HG03442 (cell line): ENCODE measurements at regions not wholly inside any gene's neighbourhood (a gene's known extent, or its start where the extent isn't known, plus 50 kb on each side); places are given as distances from the start of the nearest gene placed in this dataset.
"Not testable (repeated sequence)": the region's sequence is repeated elsewhere in the genome, so short reads cannot be mapped to it uniquely, and the experiment has no call there.

Experiments used
- ATAC-seq: cut with Tn5 transposase; IDR thresholded peaks from one replicate; pipeline ENCODE4 v1.9.1; 2021; ENCODE audit warnings: mild to moderate bottlenecking, moderate library complexity; ENCODE audit not compliant: unreplicated experiment

DNA sequence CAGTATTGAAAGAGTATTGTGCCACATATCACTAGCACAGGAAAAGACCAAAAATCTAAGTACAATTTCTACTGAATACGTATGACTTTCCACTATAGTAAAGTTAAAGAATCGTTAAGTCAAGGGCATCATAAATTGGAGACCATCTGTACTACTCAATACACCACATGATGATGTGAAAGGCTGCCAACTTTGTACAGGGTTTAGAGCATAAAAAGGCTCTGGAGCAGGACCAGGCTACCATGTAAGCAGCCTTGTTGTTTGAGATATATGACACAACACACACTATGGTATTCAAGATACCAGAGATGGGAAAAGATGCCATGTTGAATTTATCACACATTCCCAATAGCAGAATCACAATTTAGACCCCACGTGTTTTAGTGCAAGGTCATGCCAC lies 294.9 kb upstream of the TRPC5 start:
- ATAC-seq, result no peak

- no peak for ATAC-seq
Measured at GRCh38 chrX:112368371-112368770, 285.8 kb upstream of the TRPC5 start.

- ATAC-seq, result no peak
Measured at GRCh38 chrX:112367065-112367464, 284.5 kb upstream of the TRPC5 start.

GRCh38 chrX:112359906-112360305 lies 277.3 kb upstream of the TRPC5 start:
- ATAC-seq, result no peak

DNA sequence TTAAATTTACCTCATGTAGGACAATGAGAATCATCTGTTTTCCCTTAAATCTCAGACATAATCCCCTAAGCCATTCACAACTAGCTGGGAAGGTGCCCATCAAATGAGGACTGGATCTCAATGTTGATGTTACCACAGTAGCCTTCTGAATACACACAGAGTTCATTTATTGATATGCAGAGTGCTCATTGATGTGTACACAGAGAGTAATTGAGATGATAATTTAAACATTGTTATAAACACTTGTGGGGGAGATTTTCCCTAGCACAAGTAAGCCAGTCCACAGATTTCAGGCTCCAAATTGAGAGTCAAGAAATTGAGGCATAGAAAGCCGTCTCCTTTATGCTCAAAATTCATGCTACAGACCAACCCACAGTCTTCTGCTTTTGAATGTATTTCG lies 273.4 kb upstream of the TRPC5 start:
- ATAC-seq, result no peak

- ATAC-seq, result no peak
Measured at GRCh38 chrX:112341598-112341997, 259.0 kb upstream of the TRPC5 start.

- no peak for ATAC-seq
Measured at GRCh38 chrX:112313201-112313600, 230.6 kb upstream of the TRPC5 start.

DNA sequence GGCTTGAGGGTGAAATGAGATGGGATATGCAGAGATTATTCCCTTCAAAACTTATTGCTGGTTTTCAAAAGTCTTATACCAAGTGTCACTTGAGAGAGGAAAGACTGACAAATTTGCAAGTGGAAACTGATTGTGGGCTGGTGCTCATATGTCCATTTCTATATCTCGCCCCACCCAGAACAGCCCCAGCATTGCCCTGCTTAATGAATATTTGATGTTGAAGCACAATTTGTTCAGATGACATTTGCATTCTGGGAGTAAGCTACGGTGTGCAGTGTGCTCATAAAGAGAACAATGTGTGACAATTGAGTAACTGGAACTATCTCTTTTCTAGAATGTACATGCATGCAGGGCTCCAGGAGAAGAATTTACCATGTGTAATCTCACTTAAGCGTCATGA lies 223.5 kb upstream of the TRPC5 start:
- ATAC-seq, result no peak

GRCh38 chrX:112279940-112280339 lies 197.4 kb upstream of the TRPC5 start:
- no peak for ATAC-seq

DNA sequence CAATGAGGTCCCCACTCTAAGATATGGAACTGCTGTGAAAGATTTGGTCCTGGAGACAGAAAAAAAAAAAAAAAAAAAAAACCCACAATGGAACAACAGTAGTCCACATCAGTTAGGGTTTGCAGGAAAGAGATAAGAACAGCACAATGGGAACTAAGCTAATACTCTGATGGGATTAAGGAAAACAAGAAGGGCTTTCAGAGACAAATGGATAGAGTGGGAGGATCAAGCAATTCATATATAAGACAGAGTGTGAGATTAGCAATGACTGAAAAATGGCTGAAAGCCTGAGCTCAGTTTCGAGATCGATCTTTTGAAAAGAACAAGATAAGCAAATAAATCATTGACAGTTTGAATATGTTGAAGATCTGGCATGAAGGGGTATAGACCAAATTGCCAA lies 188.4 kb upstream of the TRPC5 start:
- ATAC-seq, result no peak

GRCh38 chrX:112266136-112266535 lies 183.6 kb upstream of the TRPC5 start:
- no peak for ATAC-seq

- no peak for ATAC-seq
Measured at GRCh38 chrX:112259375-112259774, 176.8 kb upstream of the TRPC5 start.

GRCh38 chrX:112254896-112255295 lies 172.3 kb upstream of the TRPC5 start:
- no peak for ATAC-seq

DNA sequence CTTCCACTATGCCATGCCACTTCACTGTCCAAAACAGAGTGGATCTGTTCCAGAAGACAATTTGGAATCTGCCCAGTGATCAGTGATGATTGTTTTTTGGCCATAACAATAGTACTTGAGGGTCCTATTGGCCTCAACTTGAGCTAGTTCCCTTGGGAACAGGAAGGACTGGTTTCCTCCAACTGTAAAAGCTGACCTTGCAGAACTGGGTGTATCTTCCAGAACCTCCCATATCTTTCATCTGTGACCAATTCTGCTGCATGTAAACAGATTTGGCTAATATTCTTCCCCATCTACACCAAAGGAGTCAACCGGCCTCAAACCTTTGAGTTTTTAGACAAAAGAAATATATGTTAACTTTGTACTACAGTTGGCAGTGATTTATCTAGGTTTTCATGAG lies 165.1 kb upstream of the TRPC5 start:
- ATAC-seq, result no peak

DNA sequence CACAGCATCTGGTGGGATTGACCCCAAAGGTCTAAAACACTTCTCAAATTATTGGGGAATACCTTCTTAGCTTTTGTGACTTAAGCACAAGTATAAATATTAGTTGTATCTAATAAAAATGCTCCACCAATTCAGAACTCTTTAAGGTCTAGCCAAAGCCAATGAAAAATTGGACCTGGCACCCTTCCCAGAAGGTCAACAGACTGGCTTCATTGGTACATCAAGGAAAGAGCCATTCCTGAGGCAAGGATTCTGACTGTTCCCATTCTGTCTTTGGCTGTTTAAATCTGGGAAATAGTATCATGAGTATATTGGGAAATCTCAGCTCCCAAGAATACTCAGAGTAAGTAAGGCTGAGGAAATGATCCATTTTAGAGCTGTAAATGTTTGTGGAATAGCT lies 153.0 kb upstream of the TRPC5 start:
- ATAC-seq, result no peak

DNA sequence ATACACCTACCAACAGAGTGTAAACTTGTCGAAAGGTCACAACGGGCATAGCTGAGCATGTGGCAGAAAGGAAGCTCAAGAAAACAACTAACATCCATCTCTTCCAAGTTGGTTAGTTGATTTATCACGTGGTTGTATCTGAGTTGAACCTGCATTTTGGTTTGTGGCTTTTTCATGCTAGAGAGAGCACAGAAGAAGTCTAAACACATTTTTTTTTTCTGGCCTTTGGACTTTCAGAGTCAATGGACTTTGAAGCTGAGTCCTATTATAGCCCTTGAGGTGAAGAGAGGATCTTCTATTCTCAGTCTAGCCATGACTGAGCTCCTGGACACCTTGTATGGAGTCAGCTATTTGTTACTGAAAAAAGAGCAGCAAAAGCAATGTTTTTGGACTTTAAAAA lies 150.6 kb upstream of the TRPC5 start:
- no peak for ATAC-seq

DNA sequence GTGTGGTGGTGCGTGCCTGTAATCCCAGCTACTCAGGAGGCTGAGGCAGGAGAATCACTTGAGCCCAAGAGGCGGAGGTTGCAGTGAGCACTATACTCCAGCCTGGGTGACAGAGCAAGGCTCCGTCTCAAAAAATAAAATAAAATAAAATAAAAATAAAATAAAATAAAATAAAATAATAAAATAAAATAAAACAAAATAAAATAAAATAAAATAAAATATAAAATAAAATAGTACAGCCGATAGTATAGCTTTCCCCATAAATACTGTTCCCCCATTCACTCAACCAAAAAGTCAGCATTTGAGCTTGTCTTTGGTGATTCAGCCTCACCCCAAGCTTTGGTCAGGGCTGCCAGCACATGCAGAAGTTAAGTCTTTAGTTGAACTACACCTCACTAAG lies 144.2 kb upstream of the TRPC5 start:
- not testable (repeated sequence) for ATAC-seq

- no peak for ATAC-seq
Measured at GRCh38 chrX:112223391-112223790, 140.8 kb upstream of the TRPC5 start.

DNA sequence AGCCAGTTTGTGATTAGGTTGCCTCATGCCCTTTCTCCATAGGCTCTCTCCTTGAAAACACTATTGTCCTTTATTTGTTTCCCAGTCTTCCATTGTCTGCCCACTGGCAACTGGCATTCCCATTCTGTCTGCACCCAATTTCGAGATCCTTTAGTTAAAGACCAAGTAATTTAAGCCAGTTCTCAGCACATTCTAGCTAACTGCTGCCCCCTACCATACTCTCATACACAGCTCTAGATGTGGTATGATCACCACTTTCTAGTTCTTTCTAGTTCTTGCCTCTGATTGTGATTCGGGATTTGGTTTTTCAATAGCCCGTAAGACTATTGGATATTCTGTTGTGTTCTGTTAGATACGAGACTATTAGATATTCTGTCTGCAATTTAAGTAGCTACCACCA lies 135.8 kb upstream of the TRPC5 start:
- ATAC-seq, result no peak

DNA sequence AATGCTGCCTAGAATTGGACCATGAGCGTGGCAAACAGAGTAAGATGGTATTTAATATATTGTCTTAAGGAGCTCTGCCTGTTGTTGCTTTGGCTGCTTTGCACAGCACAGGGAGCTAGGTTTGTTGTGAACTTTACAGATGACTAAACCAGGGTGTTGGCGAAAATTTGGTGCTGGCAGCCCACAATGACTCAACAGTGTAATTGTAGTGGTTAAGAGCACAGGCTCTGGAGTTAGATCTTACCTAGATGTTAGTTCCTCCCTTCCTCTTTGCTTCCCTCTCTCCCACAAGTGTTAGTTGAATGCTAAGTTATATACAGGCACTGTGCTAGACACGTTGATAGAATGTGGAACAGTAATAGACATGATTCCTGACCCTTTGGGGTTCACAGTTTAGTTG lies 128.9 kb upstream of the TRPC5 start:
- peak; percentile 94 for ATAC-seq

DNA sequence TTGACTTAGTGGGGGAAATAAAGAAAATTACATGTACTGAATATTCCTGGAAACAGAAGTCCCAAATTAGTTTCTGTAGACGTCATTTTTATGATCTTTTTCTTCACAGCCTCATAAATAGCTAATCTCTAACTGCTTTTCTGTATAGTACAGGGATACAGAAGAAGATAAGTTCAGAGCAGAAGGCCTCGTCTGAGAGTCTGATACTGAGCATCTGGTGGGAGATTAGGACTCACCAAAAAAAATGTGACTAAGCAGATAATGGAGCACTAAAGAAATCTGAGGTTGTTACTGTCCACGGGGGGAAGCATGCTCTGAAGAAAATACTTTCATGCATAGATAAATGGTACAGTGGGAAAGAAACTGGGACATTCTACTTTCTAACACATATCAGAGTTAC lies 115.3 kb upstream of the TRPC5 start:
- ATAC-seq, result no peak

DNA sequence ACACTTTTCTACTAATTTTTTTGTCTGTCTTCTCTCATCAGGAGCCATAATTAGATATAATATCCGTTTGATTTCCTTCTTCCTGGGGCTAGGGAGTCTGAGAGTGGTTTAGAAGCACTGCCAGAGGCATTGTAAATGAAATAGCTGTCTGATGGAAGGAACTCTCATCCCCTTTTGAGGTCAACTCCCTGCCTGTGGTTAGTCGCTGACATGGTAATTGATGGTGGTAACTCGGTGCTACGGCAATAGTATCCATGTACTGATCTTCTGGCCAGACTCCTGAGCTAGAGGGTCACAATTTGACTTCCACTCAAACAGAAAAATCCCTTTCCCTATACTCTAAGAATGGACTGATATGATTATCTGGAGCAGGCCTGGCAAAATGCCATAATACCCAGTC lies 108.1 kb upstream of the TRPC5 start:
- no peak for ATAC-seq

DNA sequence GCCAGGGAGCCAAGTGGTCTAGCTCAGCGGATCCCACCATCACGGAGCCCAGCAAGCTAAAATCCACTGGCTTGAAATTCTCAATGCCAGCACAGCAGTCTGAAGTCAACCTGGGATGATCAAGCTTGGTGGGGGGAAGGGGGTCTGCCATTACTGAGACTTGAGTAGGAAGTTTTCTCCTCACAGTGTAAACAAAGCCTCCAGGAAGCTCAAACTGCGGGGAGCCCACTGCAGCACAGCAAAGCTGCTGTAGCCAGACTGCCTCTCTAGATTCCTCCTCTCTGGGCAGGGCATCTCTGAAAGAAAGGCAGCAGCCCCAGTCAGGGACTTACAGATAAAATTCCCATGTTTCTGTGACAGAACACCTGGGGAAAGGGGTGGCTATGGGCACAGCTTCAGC lies 98.8 kb upstream of the TRPC5 start:
- not testable (repeated sequence) for ATAC-seq

- no peak for ATAC-seq
Measured at GRCh38 chrX:112164420-112164819, 81.8 kb upstream of the TRPC5 start.
